ENCODE measurements at regions not wholly inside any gene's neighbourhood (a gene's known extent, or its start where the extent isn't known, plus 50 kb on each side); places are given as distances from the start of the nearest gene placed in this dataset.

GRCh38 chrX:37906357-37906756, 59.0 kb upstream of the DYNLT3 start:
- ChIA-PET CTCF (ENCODE audit: low intra/inter-chr PET ratio, low total read pairs) (no interaction called here), POLR2A (no interaction called here)
- no peak overlapping the region for H2AFZ ChIP-seq (ENCODE audit: low read length)
- no peak overlapping the region for H3K27ac ChIP-seq (ENCODE audit: extremely low read length, insufficient read depth, low read length)
- no peaks in the 10 kb centered on the region for H3K36me3 ChIP-seq (replicated peaks in 1 of 2; ENCODE audit: control insufficient read depth in 1 of 2, insufficient read depth in 2 of 2, low read length in 2 of 2)
- H3K27me3 ChIP-seq (ENCODE audit: control insufficient read depth in 1 of 2, insufficient read depth in 2 of 2, low read length in 2 of 2) = peaks cover 0 to 2% of the 10 kb centered on the region in 2 experiments; a peak in 1 of 5 replicates
- H3K4me1 ChIP-seq (ENCODE audit: insufficient read depth, low read length) = no peaks in the 10 kb centered on the region
- no peak overlapping the region for H3K4me3 ChIP-seq (replicated peaks in 1 of 3; ENCODE audit: insufficient read depth in 1 of 3, low read depth in 2 of 3, low read length in 3 of 3)
- H3K79me2 ChIP-seq (ENCODE audit: insufficient read depth, low read length) = no peaks in the 10 kb centered on the region
- no peak for ATAC-seq
- no peak overlapping the region for H3K9ac ChIP-seq (ENCODE audit: insufficient read depth, low read depth, low read length)
- in situ Hi-C loops (cut with HindIII; ENCODE audit: extremely low pct_ligation_motif_present, low pct_unique_long_range_greater_than_20kb) = no loop called here
- BruUV-seq (replicated peaks) = no TSS peak
- intact Hi-C loops (cut with micrococcal nuclease; ENCODE audit: unreplicated experiment) = no loop called here
- H3K9me3 ChIP-seq (ENCODE audit: low read length) = no peaks in the 10 kb centered on the region
- DNase-seq (ENCODE audit: low spot score) = no peak
- TF ChIP-seq ZNF451 (CRISPR knock-in tag; IDR thresholded peaks at IDR 0.05) (no peak), ZNF609 (CRISPR knock-in tag; IDR thresholded peaks at IDR 0.05; ENCODE audit: borderline replicate concordance) (no peak), CSRNP2 (CRISPR knock-in tag; conservative IDR thresholded peaks at IDR 0.05; ENCODE audit: low read depth) (no peak), MTF1 (CRISPR knock-in tag; IDR thresholded peaks at IDR 0.05) (no peak), KLF6 (CRISPR knock-in tag; IDR thresholded peaks at IDR 0.05) (no peak), SAFB2 (CRISPR knock-in tag; IDR thresholded peaks at IDR 0.05; ENCODE audit: borderline replicate concordance, low read depth) (no peak), ZNF496 (CRISPR knock-in tag; IDR thresholded peaks at IDR 0.05; ENCODE audit: insufficient replicate concordance) (no peak), THRA (CRISPR knock-in tag; IDR thresholded peaks at IDR 0.05; ENCODE audit: borderline replicate concordance) (no peak), ATF3 (CRISPR knock-in tag; IDR thresholded peaks at IDR 0.05) (no peak), SIX1 (CRISPR knock-in tag; IDR thresholded peaks at IDR 0.05; ENCODE audit: borderline replicate concordance) (no peak), ZNF879 (CRISPR knock-in tag; IDR thresholded peaks at IDR 0.05) (no peak), SP4 (CRISPR knock-in tag; IDR thresholded peaks at IDR 0.05) (no peak), FOXA3 (CRISPR knock-in tag; IDR thresholded peaks at IDR 0.05) (no peak), HBP1 (CRISPR knock-in tag; IDR thresholded peaks at IDR 0.05; ENCODE audit: low read depth) (no peak), RORA (CRISPR knock-in tag; IDR thresholded peaks at IDR 0.05) (no peak), TCF7 (IDR thresholded peaks at IDR 0.05; ENCODE audit: low read depth) (no peak), ZNF616 (CRISPR knock-in tag; IDR thresholded peaks at IDR 0.05; ENCODE audit: low read depth) (no peak)
- H3K4me2 ChIP-seq (ENCODE audit: low read depth, low read length) = no peak overlapping the region
- 35% methylated on average over 11 of the region's 11 CpGs for WGBS (ENCODE audit: low lambda C conversion rate)
- no peaks in the 10 kb centered on the region for H4K20me1 ChIP-seq (ENCODE audit: insufficient read depth, low read length)
- no peak for FAIRE-seq

All from HepG2 (cell line).